Activated T-helper 2 cell treated with anti-CD3 and anti-CD28 coated beads, Interferon-gamma antibody, Interleukin-2, Interleukin-4, amounts not matched to agents 10 μg/mL and 5 μg/mL and 100 μg/mL, durations not matched to agents 14 hours and 24 hours and 36 hours (primary cell): ENCODE measurements at regions not wholly inside any gene's neighbourhood (a gene's known extent, or its start where the extent isn't known, plus 50 kb on each side); places are given as distances from the start of the nearest gene placed in this dataset.

Experiments
- DNase-seq: peaks from one replicate; pipeline ENCODE4 v3.0.0; 2021; ENCODE audit warnings: low spot score
- H3K27ac Mint-ChIP-seq: one replicate; pipeline ENCODE4 v1.8.0; 2021; ENCODE audit warnings: mixed read lengths
- H3K27me3 Mint-ChIP-seq: one replicate; pipeline ENCODE4 v1.8.0; 2021; ENCODE audit warnings: low read depth, mixed read lengths
- H3K36me3 Mint-ChIP-seq: one replicate; pipeline ENCODE4 v1.8.0; 2021; ENCODE audit warnings: low read depth, mixed read lengths
- H3K4me1 Mint-ChIP-seq: one replicate; pipeline ENCODE4 v1.8.0; 2021; ENCODE audit warnings: low read depth, mixed read lengths
- H3K4me3 Mint-ChIP-seq: one replicate; pipeline ENCODE4 v1.8.0; 2021; ENCODE audit warnings: low read depth, mild to moderate bottlenecking, moderate library complexity, mixed read lengths
- H3K9me3 Mint-ChIP-seq: one replicate; pipeline ENCODE4 v1.8.0; 2021; ENCODE audit warnings: mixed read lengths
- intact Hi-C: fragments of 100-400 bp; cut with micrococcal nuclease; formaldehyde crosslinking; loops from one replicate; pipeline ENCODE4 v1.15.1; 2023

DNA sequence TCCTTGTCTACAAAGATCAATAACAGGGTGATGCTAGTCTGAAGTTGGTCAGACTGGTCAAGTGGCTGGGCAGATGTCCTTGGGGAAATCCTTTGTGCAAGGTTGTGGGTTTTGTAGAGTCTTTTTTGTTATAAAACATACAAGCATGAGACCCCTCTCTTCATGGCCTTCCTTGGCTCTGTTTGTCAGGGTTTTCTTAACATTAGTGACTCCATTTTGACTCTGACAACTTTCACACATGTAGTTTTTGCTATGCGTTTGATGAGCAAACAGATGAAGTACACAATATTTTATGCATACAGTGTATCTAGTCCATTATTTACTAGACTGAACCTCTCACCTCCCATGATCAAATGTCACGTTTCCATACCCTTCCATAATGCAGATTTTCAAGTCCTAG is 151.2 kb upstream of the KLF7 start:
- H3K27me3 Mint-ChIP-seq, result no peaks in the 10 kb centered on the region
- peak overlapping the region; percentile 65 for H3K27ac Mint-ChIP-seq
- no peaks in the 10 kb centered on the region for H3K9me3 Mint-ChIP-seq
- H3K36me3 Mint-ChIP-seq, result no peaks in the 10 kb centered on the region
- H3K4me3 Mint-ChIP-seq, result no peak overlapping the region
- intact Hi-C loops, result loop anchor here (1.0 to 2.0 kb wide), 5 partner anchors 13 to 156 kb away; no protein-coding TSS in a partner anchor
- DNase-seq, result no peak
- H3K4me1 Mint-ChIP-seq, result peaks cover 68% of the 10 kb centered on the region

- Mint-ChIP-seq H3K36me3 (no peaks in the 10 kb centered on the region), H3K9me3 (no peaks in the 10 kb centered on the region), H3K27me3 (no peaks in the 10 kb centered on the region), H3K27ac (peak overlapping the region; percentile 77), H3K4me3 (no peak overlapping the region), H3K4me1 (peaks cover 64% of the 10 kb centered on the region)
- intact Hi-C loops, result loop anchor here (1.0 to 2.0 kb wide), 5 partner anchors 13 to 155 kb away; no protein-coding TSS in a partner anchor
- no peak for DNase-seq
Observed at GRCh38 chr2:207317378-207317984, 151.7 kb upstream of the KLF7 start.

GRCh38 chr2:207318181-207318628 is 152.5 kb upstream of the KLF7 start:
- no peak for DNase-seq
- H3K27me3 Mint-ChIP-seq, result no peaks in the 10 kb centered on the region
- H3K4me3 Mint-ChIP-seq, result no peak overlapping the region
- intact Hi-C loops, result no loop called here
- H3K27ac Mint-ChIP-seq, result peak overlapping the region; percentile 77
- no peaks in the 10 kb centered on the region for H3K9me3 Mint-ChIP-seq
- no peaks in the 10 kb centered on the region for H3K36me3 Mint-ChIP-seq
- peaks cover 57% of the 10 kb centered on the region for H3K4me1 Mint-ChIP-seq

- Mint-ChIP-seq H3K27ac (peak overlapping the region; percentile 28), H3K4me1 (peaks cover 55% of the 10 kb centered on the region), H3K27me3 (no peaks in the 10 kb centered on the region), H3K36me3 (no peaks in the 10 kb centered on the region), H3K4me3 (no peak overlapping the region), H3K9me3 (no peaks in the 10 kb centered on the region)
- intact Hi-C loops, result no loop called here
- no peak for DNase-seq
Observed at GRCh38 chr2:207319316-207319715, 153.6 kb upstream of the KLF7 start.

- intact Hi-C loops, result no loop called here
- no peaks in the 10 kb centered on the region for H3K36me3 Mint-ChIP-seq
Observed at GRCh38 chr2:207320381-207321159, 154.8 kb upstream of the KLF7 start.

GRCh38 chr2:207321514-207321913 is 155.8 kb upstream of the KLF7 start:
- H3K27ac Mint-ChIP-seq, result no peak overlapping the region
- peaks cover 52% of the 10 kb centered on the region for H3K4me1 Mint-ChIP-seq
- no peaks in the 10 kb centered on the region for H3K27me3 Mint-ChIP-seq
- no peaks in the 10 kb centered on the region for H3K9me3 Mint-ChIP-seq
- intact Hi-C loops, result no loop called here
- no peak overlapping the region for H3K4me3 Mint-ChIP-seq
- H3K36me3 Mint-ChIP-seq, result no peaks in the 10 kb centered on the region
- DNase-seq, result no peak

More at GRCh38 chr2:207320381-207321159, 154.8 kb upstream of the KLF7 start:
- Mint-ChIP-seq H3K4me1 (peaks cover 52% of the 10 kb centered on the region), H3K9me3 (no peaks in the 10 kb centered on the region), H3K27me3 (no peaks in the 10 kb centered on the region), H3K4me3 (no peak overlapping the region), H3K27ac (no peak overlapping the region)
- no peak for DNase-seq

DNA sequence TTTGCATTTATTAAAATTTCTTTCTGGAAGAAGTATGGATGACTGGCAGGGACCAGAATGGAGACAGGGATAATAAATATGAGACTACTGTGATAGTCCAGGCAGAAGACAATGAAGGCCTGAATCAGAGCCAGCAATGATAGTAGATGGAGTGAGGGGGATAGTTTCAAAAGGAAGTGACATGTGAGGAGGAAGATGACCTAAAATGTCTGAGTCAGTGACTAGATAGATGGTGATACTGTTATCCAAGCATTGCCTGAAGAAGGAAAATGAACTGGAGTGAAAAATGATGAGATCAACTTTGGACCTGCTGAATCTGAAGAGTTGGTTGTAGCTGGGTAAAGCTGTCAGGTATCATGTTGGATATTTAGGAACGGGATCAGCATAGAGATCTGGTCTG is 158.3 kb upstream of the KLF7 start:
- H3K27ac Mint-ChIP-seq, result no peak overlapping the region
- intact Hi-C loops, result no loop called here
- H3K27me3 Mint-ChIP-seq, result no peaks in the 10 kb centered on the region
- no peak for DNase-seq
- H3K4me1 Mint-ChIP-seq, result peaks cover 50% of the 10 kb centered on the region
- H3K36me3 Mint-ChIP-seq, result no peaks in the 10 kb centered on the region
- no peaks in the 10 kb centered on the region for H3K9me3 Mint-ChIP-seq
- no peak overlapping the region for H3K4me3 Mint-ChIP-seq

DNA sequence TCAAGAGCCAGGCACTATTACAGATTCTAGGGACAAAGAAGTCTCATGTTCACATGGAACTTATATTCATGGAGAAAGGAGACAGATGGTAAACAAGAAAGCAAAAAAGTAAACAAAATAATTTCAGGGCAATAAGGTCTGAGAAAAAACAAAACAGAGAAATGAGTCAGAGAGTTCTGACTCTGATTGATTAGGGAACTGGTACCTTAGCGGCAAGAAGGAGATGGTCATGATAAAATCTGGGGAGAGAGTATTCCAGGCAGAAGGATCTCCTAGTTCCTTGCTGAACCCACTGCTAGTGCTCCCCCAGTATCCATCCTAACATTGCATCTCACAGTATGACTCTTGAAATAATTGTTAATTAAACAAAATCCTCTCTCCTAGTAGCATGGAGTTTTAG is 161.8 kb upstream of the KLF7 start:
- intact Hi-C loops, result no loop called here
- Mint-ChIP-seq H3K4me3 (no peak overlapping the region), H3K36me3 (no peaks in the 10 kb centered on the region), H3K27me3 (no peaks in the 10 kb centered on the region), H3K4me1 (peaks cover 56% of the 10 kb centered on the region), H3K9me3 (no peaks in the 10 kb centered on the region), H3K27ac (peak overlapping the region; percentile 1)
- DNase-seq, result no peak

DNA sequence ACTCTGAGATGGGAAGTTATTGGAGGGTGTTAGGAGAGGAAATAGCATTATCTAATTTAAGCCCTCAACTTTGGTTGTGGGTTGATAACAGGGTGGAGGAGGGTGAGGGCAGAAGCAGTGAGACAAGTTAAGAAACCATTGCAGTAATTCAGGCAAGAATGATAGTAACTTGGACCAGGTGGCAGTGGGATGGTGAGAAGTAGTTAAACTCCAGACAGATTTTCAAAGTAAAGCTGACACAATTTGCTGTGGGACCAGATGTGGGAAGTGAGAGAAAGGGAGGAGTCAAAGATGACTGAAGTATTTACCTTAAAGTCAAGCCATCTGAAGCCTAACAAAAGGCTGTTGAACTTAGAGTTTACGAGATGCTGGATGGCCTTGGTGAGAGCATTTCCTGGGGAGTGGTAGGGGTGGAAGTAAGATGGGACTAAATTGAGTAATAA is 163.2 kb upstream of the KLF7 start:
- Mint-ChIP-seq H3K36me3 (no peaks in the 10 kb centered on the region), H3K27ac (peak overlapping the region; percentile 87), H3K4me1 (peaks cover 65% of the 10 kb centered on the region), H3K4me3 (peak overlapping the region; percentile 67), H3K27me3 (no peaks in the 10 kb centered on the region), H3K9me3 (no peaks in the 10 kb centered on the region)
- no peak for DNase-seq
- intact Hi-C loops, result no loop called here

DNA sequence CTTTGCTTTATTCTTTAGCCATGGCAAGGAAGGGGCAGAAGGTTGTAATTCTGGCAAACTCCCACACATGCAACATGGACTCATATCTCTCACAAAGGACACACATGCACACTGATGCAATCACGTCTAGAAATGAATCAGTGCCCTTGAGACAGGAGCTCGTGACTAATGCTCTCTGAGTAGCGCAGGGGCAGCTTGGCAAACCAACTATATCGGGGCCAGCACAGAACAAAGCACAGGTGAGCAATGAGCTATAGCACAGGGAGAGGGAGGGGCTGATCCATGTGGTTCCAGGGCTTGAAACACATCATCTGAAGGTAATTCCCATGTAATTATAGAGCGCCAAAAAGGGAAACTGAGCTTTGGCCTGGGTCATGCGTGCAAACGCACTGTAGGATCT is 165.2 kb upstream of the KLF7 start:
- H3K4me1 Mint-ChIP-seq, result peaks cover 78% of the 10 kb centered on the region
- DNase-seq, result peak; percentile 54
- peak overlapping the region; percentile 57 for H3K4me3 Mint-ChIP-seq
- no peaks in the 10 kb centered on the region for H3K36me3 Mint-ChIP-seq
- H3K27me3 Mint-ChIP-seq, result no peaks in the 10 kb centered on the region
- no peaks in the 10 kb centered on the region for H3K9me3 Mint-ChIP-seq
- intact Hi-C loops, result loop anchor here (1.0 to 10.0 kb wide), 6 partner anchors 14 to 346 kb away; partner anchors contain the start of gene METTL21A
- H3K27ac Mint-ChIP-seq, result peak overlapping the region; percentile 93

GRCh38 chr2:207331674-207332073 is 165.9 kb upstream of the KLF7 start:
- Mint-ChIP-seq H3K36me3 (no peaks in the 10 kb centered on the region), H3K9me3 (no peaks in the 10 kb centered on the region), H3K4me1 (peaks cover 79% of the 10 kb centered on the region), H3K27me3 (no peaks in the 10 kb centered on the region), H3K4me3 (no peak overlapping the region), H3K27ac (peak overlapping the region; percentile 93)
- DNase-seq, result no peak
- intact Hi-C loops, result loop anchor here (1.0 to 10.0 kb wide), 9 partner anchors 20 to 347 kb away; partner anchors contain the start of gene METTL21A

GRCh38 chr2:207332480-207333212 is 166.9 kb upstream of the KLF7 start:
- Mint-ChIP-seq H3K27me3 (no peaks in the 10 kb centered on the region), H3K4me3 (peak overlapping the region; percentile 19), H3K27ac (peak overlapping the region; percentile 93), H3K4me1 (peaks cover 82% of the 10 kb centered on the region), H3K36me3 (no peaks in the 10 kb centered on the region), H3K9me3 (no peaks in the 10 kb centered on the region)
- intact Hi-C loops, result loop anchor here (1.0 to 10.0 kb wide), 7 partner anchors 21 to 348 kb away; partner anchors contain the start of gene METTL21A
- DNase-seq, result no peak
